ENCODE measurements at regions not wholly inside any gene's neighbourhood (a gene's known extent, or its start where the extent isn't known, plus 50 kb on each side); places are given as distances from the start of the nearest gene placed in this dataset.

GRCh38 chr17:63376949-63377348 lies 69.2 kb downstream of the CYB561 start:
- ATAC-seq (no peak), DNase-seq (ENCODE audit: low spot score) (no peak)
- Histone ChIP-seq H3K4me3 (no peak overlapping the region), H3K79me2 (replicated peaks; ENCODE audit: insufficient read depth) (no peaks in the 10 kb centered on the region), H3K4me1 (ENCODE audit: insufficient read depth) (no peaks in the 10 kb centered on the region), H3K4me2 (no peak overlapping the region), H2AFZ (no peak overlapping the region), H3K27me3 (ENCODE audit: insufficient read depth) (no peaks in the 10 kb centered on the region), H4K20me1 (replicated peaks; ENCODE audit: insufficient read depth) (no peaks in the 10 kb centered on the region), H3K27ac (ENCODE audit: low read depth) (no peak overlapping the region), H3F3A (replicated peaks; ENCODE audit: low read depth) (no peaks in the 10 kb centered on the region), H3K9me2 (ENCODE audit: insufficient read depth) (peaks cover 9% of the 10 kb centered on the region; the same call in 1 of the 2 replicates), H3K36me3 (ENCODE audit: insufficient read depth) (no peaks in the 10 kb centered on the region)
- peaks cover 13% of the 10 kb centered on the region for H3K36me3 Mint-ChIP-seq (ENCODE audit: low read depth)
- peaks cover 3% of the 10 kb centered on the region; the same call in 1 of the 3 replicates for H3K4me1 Mint-ChIP-seq
- H3K27me3 Mint-ChIP-seq (ENCODE audit: insufficient read depth, low read depth, poor library complexity) = no peaks in the 10 kb centered on the region
- no peak overlapping the region for H3K27ac Mint-ChIP-seq
- no peak overlapping the region for H3K4me3 Mint-ChIP-seq
- H3K9me3 Mint-ChIP-seq = peaks cover 15% of the 10 kb centered on the region
- TF ChIP-seq REST (IDR thresholded peaks at IDR 0.05; ENCODE audit: unreplicated experiment) (no peak), POLR2AphosphoS5 (IDR thresholded peaks at IDR 0.05; ENCODE audit: low read depth) (no peak), EZH2 (IDR thresholded peaks at IDR 0.05; ENCODE audit: low read depth, unreplicated experiment) (no peak), ZNF114 (CRISPR knock-in tag; IDR thresholded peaks at IDR 0.05) (no peak), ZNF462 (CRISPR knock-in tag; IDR thresholded peaks at IDR 0.05) (no peak), CTCF (conservative IDR thresholded peaks at IDR 0.05; ENCODE audit: low read depth in 2 of 2) (no peak)
